SW480 (cell line): ENCODE measurements at regions not wholly inside any gene's neighbourhood (a gene's known extent, or its start where the extent isn't known, plus 50 kb on each side); places are given as distances from the start of the nearest gene placed in this dataset.
"Not testable (repeated sequence)": the region's sequence is repeated elsewhere in the genome, so short reads cannot be mapped to it uniquely, and the experiment has no call there.

Experiments
- DNase-seq: peaks from one replicate; pipeline ENCODE4 v3.0.0-alpha.2; 2016; ENCODE audit warnings: low spot score

DNA sequence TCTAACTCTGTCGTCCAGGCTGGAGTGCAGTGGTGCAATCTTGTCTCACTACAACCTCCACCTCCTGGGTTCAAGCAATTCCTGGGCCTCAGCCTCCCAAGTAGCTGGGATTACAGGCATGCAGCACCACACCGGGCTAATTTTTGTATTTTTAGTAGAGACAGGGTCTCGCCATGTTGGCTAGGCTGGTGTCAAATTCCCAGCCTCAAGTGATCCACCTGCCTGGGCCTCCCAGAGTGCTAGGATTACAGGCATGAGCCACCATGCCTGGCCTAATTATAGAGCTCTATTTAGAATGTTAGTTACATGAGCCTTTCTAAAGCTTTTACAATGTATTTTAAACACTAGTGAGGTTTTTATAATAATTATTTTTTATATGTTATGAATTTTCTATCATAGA is 1346.4 kb downstream of the TECRL start:
- DNase-seq: not testable (repeated sequence)

DNA sequence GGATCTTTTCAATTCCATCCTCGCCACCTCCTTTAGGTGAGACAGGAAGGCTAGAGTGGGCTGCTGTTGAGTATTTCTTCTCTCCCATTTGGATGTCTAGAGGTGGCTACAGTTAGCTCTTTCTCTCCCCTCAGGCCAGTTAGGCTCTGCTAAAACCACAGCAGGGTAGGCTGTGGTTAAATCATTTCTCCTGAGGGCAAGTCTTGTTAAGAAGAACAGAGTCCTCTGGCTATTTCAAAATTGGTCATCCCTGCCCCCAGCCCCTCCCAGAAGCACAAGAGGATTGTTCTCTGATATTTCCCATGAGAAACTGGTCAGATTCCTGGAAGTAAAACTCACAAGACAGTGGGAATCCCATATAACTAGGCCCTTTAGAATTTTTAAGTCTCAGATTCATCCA is 1359.5 kb downstream of the TECRL start:
- DNase-seq: no peak

DNA sequence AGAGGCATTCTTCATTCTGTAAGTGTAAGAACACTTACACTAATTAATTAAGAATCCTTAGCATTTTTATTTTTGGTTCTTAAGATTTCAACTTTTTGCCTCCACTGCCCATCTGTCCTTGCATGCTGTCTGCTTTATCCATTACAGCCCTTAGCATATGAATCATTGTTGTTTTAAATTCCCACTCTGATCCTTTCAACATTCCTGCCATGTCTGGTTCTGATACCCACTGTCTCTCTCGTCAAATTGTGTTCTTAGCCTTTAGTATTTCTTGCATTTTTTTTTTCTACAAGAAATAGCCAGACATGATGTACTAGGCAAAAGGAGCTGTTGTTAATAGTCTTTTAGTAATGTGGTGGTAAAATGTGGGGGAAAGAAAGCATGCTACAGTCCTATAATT is 1360.0 kb downstream of the TECRL start:
- DNase-seq: no peak

DNA sequence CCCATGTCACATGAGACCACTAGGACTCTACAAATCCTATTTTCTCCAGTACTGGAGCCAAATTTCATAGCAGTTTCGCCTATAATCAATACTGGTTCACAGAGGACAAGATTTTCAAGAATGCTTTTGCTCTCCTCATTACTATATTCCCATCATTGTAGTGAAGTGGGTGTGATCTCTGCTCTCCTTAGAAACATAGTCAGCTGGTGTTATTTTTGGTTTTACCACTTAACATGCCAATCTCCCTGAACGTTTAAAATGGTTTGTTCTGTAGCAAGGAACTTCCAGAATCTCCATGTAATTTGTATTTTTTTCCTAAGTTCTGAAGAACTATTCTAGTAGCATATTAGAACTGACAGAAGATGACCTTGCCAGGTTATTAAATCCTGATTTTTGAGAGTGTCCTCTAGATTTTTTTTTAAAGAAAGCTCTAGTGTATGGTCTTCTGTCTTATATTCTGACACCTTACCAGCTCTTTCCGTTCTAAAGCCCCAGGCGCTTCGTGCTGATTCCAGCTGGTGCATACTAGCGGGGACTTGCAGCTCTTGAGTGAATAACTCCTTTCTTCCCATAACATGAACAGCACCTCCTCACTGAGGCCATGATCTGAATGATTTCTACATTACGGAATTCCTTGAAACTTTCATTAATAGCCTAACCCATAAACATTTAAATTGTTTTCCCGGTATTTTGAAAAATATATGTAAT is 1372.9 kb downstream of the TECRL start:
- DNase-seq: no peak

DNA sequence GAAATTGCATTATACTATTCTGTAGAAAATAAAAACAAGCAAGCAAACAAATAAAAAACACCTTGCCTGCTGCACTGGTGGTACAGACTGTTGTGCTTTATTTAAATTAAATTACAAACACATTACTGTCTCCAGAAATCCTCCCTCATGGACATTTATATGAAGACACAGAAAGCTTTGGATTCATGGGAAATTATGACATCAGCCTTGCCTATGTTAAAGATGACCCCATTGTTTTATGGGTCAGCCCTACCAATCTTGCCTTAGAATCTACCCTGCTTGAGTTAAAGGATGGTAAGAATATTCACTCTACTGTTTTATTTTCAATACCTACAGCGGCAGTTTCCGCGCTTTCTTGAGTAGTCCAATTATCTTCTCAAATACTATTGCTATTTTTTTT is 1379.9 kb downstream of the TECRL start:
- DNase-seq: no peak

DNA sequence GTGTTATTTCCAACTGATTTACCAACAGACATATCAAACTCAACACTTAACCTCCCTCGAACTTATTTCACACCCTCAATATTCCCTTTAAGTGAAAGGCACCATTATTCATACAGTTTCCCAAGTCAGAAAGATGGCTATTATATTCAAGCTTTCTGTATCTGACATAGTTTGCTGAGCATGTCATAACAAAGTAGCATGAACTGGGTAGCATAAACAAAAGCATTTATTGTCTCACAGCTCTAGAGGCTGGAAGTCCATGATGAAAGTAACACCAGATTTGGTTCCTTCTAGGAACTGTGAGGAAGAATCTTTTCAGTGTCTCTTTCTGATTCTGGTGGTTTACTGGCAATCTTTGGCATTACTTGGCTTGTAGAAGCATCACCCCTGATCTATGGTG is 1388.6 kb downstream of the TECRL start:
- no peak for DNase-seq

DNA sequence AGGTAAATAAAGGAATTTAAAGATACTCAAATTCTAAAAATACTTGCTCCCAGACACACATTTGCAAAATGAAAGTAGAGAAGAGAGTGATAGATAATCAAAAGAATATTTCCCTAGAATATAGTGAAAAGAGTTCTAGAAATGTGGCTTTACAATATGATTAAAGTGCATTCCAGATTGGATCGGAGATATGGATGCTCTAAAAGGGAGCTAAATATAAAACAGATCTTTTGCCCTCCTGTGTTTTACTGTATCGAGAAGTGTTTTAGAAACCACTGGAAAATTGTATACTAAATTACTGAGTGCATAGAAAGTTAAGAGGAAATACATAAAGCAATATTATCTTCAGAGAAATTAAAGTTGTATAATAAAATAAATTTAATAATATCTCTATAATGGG is 1392.0 kb downstream of the TECRL start:
- DNase-seq: no peak

DNA sequence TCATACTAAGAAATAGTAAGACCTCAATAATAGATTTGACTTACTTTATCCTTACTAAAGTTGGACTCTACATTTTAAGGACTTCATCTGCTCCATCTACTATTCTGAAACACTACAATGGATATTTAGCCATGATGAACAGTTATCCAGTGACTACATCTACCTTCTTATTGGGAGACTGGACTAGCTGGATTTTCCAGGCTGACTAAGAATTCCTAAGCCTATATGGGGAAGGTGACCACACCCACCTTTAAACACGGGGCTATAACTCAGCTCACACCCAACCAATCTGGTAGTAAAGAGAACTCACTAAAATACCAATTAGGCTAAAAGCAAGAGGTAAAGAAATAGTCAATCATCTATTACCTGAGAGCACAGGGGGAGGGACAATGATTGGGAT is 1438.4 kb downstream of the TECRL start:
- no peak for DNase-seq

DNA sequence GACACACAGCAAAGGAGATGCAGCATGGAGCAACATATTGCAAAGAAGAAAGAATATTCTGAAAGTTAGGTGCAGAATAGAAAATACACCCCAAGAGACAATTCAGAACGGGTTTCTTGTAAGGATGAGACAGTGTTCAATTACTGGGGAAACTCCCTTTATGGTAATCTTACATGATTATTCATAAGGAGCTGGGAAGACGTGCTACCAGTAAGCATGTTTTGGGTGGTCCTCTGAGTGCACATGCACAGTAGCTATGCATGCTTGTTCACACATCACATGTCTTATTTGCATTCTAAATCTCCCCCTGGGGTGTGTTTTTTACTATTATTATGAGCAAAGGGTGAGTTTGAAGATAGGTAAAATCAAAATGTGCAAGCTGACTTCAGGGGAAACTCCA is 1448.8 kb downstream of the TECRL start:
- DNase-seq: no peak

DNA sequence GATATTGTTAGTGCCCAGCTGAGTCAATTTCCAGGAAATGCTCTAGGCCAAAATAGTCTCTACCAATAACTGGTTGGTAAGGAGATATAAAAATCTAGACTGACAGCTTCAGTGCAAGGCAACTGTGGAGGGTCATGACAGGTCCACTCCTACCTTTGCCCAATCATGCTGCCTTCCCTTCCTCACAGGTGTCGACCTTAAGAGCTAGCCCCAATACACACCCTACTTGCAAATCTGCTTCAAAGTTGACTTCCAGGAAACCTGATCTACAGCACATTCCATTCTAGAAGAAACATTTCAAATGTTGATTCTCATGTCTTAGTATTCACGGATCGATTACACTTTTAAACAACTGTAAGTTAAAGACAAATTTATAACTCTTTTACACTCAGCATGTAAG is 1455.5 kb downstream of the TECRL start:
- no peak for DNase-seq

DNA sequence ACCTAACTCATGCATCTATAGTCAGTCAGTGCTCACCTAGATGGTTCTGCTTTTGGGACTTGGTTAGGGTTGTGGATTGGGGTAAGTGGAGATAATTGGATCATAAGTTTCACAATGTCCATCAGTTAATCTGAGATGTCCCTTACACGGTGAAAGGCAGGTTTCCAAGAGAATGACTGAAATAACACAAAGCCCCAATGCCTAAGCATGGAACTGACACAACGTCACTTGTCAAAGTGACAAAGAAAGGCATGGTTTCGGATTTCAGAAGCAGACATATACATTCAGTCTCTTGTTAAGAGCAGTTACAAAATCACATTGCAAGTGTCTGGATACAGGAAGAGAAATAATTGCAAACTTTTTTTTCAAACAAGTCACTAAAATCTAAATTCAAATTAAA is 1456.9 kb downstream of the TECRL start:
- DNase-seq: no peak

DNA sequence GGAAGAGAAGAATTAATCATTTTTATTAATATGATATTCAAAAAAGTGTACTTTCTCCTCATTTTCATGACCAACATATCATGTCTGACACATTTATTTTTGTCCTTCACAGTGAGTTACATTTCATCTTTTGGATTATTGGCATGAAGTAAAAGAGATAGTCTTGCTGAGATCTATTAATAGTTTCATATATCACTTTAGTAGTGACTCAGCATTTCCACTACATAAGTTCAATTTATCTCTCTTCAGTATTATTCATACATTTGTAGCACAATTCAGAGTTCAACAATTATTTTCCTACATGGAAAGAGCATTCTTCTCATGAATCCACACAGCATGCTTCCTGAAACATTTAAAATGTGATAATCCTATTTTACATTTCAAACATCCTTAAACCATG is 1461.1 kb downstream of the TECRL start:
- DNase-seq: no peak

DNA sequence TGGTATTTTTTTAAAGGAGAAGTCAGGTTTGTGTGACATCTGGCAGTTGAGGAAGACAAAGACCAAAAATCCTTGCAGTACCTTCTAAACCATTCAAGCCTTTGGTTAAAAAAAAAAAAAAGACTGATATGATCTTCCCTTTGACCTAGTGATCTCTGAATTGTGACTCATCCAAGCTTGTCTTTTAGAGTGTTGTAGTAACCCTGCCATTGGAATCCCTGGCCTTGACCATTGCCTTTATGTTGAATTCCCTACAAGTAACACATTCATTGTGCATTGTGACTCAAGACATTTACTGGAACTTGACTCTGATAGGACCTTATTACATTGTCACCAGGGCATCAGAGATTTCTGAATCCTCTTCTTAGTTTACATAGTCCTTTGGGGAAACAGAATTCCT is 1469.0 kb downstream of the TECRL start:
- no peak for DNase-seq

DNA sequence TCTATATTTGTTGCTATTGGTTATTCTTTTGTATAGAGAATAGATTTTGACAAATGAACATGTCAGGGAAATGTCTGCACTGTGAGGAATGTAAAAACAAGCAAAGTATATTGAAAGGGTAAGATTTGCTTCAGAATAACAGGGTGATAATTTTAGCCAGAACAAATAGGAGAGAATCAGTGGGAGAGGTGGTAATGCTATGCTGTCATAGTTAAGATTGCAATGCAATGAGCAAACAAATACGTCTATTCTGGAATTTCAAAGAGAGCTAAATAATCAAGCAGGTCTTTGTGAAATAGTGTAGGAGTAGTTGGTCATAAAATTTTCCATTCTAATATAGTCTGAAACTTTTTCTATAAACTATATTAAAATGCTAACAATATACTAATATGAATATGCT is 1478.4 kb downstream of the TECRL start:
- DNase-seq: no peak

DNA sequence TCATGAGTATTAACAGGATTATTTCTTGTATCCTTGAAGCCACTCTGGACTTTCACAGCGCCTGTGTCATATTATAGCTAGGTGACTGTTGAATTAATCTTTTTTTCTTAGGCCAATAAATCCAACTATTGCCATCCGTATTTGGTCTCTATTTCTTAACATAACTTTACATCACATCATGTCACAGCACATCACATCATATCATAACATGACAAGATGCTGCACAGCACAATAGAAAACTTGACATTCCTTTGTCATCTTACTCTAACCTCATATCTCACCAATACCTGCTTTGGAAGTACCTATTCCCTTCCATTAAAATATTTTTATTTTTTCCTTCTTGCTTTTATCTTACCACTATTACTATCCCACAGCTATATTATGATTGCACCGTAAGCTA is 1480.8 kb downstream of the TECRL start:
- no peak for DNase-seq

DNA sequence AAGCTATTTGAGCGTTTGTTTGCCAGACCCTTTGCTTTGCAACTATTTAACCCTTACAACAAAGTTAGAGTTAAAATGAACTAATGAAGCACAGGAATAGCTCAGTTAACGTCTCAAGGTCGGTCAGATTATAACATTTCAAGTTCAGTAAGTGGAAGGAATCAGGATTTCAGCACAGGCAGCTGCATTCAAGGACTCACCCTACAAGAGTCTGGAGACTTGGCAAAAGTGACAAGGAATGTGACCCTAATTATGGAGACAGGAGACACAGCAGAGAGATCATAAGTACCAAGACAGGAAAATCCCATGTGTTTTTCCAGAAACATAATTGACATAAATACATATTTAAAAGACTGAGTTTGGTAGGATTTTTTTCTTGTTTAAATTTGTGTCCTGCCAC is 1481.7 kb downstream of the TECRL start:
- no peak for DNase-seq

DNA sequence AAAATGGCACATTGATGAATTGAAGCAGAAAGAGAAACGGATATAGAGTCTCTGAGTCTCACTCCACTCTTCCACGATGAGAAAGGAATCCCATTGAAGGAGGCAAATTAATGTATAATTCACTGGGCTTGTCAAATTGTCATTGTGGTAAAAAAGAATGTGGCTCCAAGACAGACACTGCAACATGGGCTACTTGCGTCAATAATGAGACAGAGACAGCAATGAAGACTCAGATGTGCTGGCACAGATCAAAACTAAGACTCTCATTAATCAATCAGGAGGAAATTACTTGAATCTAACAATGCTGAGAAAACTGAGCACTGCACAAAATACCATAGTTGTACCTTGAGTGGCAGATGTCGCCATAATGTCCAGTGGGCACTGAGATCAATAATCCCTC is 1485.5 kb downstream of the TECRL start:
- no peak for DNase-seq

DNA sequence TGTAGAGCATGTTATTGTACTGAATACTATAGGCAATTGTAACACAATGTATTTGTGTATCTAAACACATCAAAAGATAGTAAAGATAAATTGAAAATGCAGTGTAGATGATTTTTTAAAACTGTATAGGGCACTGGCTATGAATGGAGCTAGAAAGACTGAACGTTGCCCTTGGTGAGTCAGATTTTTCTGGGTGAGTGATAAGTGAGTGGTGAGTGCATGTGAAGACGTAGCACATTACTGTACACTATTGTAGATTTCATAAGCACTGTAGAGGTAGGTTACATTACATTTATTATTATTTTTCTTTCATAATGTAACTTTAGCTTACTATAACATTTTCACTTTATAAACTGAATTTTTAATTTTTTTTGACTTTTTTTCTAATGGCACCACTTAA is 1491.6 kb downstream of the TECRL start:
- no peak for DNase-seq

DNA sequence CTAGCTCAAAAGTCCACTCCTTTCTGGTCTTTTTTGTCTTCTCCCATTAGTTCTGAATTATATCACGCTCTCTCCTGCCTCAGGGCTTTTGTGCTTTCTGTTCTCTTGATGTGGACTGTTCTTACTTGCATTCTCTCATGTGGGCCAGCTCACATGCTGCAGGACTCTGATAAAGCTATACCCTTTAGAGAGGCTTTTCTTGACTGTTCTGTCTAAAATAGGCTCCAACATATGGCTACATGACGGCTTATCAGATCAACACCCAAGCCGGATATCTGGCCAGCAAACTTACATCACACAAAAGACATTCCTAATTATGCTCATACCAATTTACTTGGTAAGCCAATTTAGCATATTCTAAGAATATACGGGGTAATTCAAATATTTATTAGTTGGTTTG is 1494.5 kb downstream of the TECRL start:
- no peak for DNase-seq

DNA sequence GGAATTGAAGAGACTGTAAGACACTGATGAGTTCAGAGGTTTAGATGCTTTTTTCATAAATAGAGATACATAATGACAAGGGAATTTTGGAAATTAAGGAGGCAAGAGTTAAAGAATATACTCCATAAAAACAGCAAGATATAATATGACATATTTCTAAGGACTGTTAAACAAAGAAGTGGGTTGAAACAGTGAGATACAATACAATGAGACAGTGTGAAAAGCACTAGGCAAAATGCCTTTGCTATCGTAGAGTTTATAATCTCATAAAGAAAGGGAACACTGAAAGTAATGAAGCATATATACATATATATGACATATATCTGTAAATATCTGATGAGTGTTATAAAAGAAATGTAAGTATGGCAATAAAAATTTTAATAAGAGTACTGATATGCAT is 1496.2 kb downstream of the TECRL start:
- DNase-seq: no peak

DNA sequence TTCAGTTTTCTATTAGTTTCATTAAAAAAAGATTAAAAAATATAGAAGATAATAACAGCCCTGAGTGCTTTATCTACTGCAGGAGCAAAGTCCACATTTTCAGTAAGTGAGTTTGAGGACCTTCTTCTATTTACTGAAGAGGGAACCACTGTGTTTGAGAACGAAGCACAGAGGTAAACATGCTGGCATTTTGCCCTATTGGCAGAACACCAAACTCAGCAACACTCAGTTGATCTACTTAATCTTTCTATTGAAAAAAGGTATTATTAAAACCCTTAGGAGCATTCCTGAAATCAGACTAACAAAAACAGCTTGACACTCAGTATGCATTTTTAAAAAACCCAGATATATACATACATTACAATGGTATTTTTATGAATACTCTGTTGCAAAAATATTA is 1496.7 kb downstream of the TECRL start:
- no peak for DNase-seq

DNA sequence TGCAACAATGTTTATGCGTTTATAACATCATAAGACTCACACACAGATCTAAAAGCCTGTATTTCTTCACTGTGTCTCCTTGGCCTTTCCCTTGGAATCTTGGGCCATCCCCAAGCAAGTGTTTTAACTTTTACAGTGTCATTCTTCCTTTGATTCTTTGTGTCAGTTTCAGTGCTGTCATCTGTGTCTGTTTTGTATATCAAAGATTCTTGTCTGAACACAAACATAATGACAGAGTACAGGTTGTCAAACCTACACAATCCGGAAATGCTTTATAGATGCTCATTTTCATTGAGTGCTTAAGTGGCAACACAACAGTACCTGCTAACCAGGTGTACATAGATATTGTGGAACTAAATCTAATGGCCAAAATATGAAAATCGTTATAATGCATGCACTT is 1500.0 kb downstream of the TECRL start:
- DNase-seq: no peak

DNA sequence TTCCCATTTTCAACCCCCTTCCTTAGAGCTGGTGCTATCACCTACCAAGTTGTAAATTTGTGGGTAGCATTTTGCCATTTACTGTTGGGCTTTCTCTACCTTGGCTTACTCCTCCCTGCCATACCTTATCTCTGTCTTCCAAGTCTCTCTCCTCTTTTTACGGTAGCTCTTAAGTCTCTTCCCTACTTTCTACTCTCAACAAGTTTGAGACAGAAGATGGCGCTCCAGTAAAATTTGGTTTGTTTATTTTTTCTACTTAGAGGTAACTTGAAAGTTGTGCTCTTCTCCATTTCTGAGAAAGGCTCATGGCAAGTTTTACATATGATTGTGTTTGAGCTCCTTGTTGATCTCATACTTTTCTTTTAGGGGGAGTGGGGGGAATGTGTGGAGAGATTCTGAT is 1508.1 kb downstream of the TECRL start:
- DNase-seq: no peak

DNA sequence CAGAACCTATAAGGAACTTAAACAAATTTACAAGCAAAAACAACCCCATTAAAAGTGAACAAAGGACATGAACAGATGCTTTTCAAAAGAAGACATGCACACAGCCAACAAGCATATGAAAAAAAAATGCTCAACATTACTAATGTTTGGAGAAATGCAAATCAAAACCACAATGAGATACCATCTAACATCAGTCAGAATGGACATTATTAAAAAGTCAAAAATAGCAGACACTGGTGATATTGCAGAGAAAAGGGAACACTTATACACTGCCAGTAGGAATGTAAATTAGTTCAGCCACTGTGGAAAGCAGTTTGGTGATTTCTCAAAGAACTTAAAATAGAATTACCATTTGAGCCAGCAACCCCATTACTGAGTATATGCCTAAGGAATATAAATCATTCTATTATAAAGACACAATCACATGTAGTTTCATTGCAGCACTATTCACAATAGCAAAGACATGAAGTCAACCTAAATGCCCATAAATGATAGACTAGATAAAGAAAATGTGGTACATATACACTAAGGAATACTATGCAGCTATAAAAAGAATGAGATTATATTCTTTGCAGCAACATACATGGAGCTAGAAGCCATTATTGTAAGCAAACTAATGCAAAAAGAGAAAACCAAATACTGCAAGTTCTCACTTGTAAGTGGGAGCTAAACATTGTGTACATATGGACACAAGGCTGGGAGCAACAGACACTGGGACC is 1509.4 kb downstream of the TECRL start:
- no peak for DNase-seq
